Left lung (tissue), 4 donors: ENCODE measurements at regions not wholly inside any gene's neighbourhood (a gene's known extent, or its start where the extent isn't known, plus 50 kb on each side); places are given as distances from the start of the nearest gene placed in this dataset.
A peak's percentile ranks its signal among the peaks of the same experiment; 100 is the strongest.

ENCODE experiments used
- ATAC-seq: fragments of 200-7000 bp; cut with Tn5 transposase; one replicate; pipeline ENCODE4 v1.9.1; 2020; ENCODE audit warnings: moderate library complexity
- DNase-seq, 4 donors: peaks; one replicate each; pipeline ENCODE4 v3.0.0-alpha.2; 2013 to 2020
- H3K27ac ChIP-seq, 2 donors: fragments of 200-600 bp; sonication (generic) in 1 of 2; one replicate each; pipeline versions ENCODE4 v1.5.0 to v1.8.0; 2020 to 2021
- H3K27me3 ChIP-seq, 2 donors: fragments of 200-600 bp; sonication (generic) in 1 of 2; one replicate each; pipeline versions ENCODE4 v1.5.0 to v1.8.0; 2020 to 2021
- H3K36me3 ChIP-seq, 2 donors: fragments of 200-600 bp; sonication (generic) in 1 of 2; one replicate each; pipeline versions ENCODE4 v1.5.0 to v1.8.0; 2020 to 2021
- H3K4me1 ChIP-seq, 2 donors: fragments of 200-600 bp; one replicate each; pipeline ENCODE4 v1.8.0; 2021
- H3K4me3 ChIP-seq, 2 donors: fragments of 200-600 bp; sonication (generic) in 1 of 2; one replicate each; pipeline versions ENCODE4 v1.5.0 to v1.8.0; 2020 to 2021; ENCODE audit warnings: mild to moderate bottlenecking in 1 of 2
- H3K9me3 ChIP-seq, 2 donors: fragments of 200-600 bp; sonication (generic) in 1 of 2; one replicate each; pipeline versions ENCODE4 v1.5.0 to v1.8.0; 2020 to 2021
- intact Hi-C, 2 donors: fragments of 100-400 bp; cut with DNase I; formaldehyde crosslinking; loops; one replicate each; pipeline versions ENCODE4 v1.11.2 to v1.14.2; 2022
- TF ChIP-seq, protein P1 (sequence below), 2 donors: fragments of 200-600 bp; sonication (generic) in 1 of 2; IDR thresholded peaks; one replicate each; pipeline versions ENCODE4 v1.5.0 to v1.8.0; 2021; ENCODE audit warnings: antibody characterized with exemption in 2 of 2
- donor health status: DM: no; HTN: yes; CAD: no.
- donor health status: DM: no; HTN: no; CAD: no.

DNA sequence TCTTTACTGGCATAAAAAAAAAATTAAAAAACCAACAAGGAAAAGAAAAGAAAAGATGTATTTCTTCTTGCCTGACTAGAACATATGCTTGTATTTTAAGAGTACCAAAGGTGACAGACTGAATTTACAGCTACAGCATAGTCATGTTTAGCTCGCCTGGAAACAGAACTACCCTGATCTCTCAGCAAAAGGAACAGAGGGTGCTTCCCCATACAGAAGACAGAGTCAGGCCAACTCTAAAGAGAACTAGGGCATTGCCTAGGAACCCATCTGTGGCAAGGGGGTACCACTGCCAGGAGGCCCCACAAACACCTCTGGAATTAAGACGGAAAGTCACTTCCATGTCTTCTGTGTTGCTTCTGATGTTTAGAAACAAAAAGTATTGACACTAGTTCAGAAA lies 252.1 kb upstream of the STARD13 start:
- peaks cover 7 to 20% of the 10 kb centered on the region in 2 donors for H3K4me1 ChIP-seq
- intact Hi-C loops = no loop called here
- H3K36me3 ChIP-seq = no peaks in the 10 kb centered on the region
- no peaks in the 10 kb centered on the region for H3K9me3 ChIP-seq
- no peak overlapping the region for H3K4me3 ChIP-seq
- TF ChIP-seq, protein P1, sequence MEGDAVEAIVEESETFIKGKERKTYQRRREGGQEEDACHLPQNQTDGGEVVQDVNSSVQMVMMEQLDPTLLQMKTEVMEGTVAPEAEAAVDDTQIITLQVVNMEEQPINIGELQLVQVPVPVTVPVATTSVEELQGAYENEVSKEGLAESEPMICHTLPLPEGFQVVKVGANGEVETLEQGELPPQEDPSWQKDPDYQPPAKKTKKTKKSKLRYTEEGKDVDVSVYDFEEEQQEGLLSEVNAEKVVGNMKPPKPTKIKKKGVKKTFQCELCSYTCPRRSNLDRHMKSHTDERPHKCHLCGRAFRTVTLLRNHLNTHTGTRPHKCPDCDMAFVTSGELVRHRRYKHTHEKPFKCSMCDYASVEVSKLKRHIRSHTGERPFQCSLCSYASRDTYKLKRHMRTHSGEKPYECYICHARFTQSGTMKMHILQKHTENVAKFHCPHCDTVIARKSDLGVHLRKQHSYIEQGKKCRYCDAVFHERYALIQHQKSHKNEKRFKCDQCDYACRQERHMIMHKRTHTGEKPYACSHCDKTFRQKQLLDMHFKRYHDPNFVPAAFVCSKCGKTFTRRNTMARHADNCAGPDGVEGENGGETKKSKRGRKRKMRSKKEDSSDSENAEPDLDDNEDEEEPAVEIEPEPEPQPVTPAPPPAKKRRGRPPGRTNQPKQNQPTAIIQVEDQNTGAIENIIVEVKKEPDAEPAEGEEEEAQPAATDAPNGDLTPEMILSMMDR (IDR thresholded peaks at IDR 0.05) = no peak
- ATAC-seq (no peak), DNase-seq (no peak)
- no peaks in the 10 kb centered on the region for H3K27me3 ChIP-seq
- no peak overlapping the region for H3K27ac ChIP-seq

DNA sequence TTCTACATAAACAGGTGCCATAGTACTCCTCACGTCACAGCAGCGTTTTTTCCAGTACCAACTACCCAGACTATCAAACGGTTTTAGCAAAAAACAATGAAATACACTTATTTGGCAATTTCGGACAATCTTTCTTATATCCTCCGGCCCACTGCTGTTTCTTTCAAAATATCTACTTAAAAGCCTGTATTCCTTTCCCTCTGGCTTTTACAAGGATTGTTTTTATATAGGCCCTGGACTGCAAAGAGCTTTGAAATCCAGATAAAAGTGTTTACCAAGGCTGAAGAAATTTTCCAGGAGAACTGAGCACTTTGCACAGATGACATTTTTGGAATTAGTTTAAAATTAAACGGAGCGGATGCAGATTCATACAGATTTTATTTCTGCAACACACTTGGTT lies 255.9 kb upstream of the STARD13 start:
- H3K27me3 ChIP-seq = no peaks in the 10 kb centered on the region
- peak overlapping the region; percentile 27 to 46 for H3K4me3 ChIP-seq
- TF ChIP-seq, protein P1 (IDR thresholded peaks at IDR 0.05) = no peak
- DNase-seq (no peak), ATAC-seq (no peak)
- H3K9me3 ChIP-seq = no peaks in the 10 kb centered on the region
- H3K36me3 ChIP-seq = no peaks in the 10 kb centered on the region
- H3K4me1 ChIP-seq = peaks cover 19 to 35% of the 10 kb centered on the region in 2 donors
- peak overlapping the region; percentile 99 for H3K27ac ChIP-seq
- intact Hi-C loops = no loop called here

DNA sequence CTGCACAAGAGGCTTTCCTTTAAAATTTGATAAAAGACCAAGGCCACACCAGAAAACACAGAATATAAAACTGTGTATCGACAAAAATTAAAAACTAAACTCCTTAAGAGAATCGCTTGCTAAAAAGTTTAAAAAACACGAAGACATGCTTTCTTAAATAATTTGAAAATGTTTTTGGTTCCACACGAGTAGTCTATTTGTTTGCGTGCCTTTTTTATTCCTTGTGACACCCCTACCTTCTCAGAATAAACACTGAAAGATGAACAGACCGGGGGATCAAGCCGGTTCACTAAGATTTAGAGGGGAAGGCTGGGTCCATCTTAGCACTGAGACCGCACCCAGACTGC lies 256.4 kb upstream of the STARD13 start:
- ATAC-seq (no peak), DNase-seq (no peak)
- TF ChIP-seq, protein P1 (IDR thresholded peaks at IDR 0.05) = no peak
- Histone ChIP-seq H3K36me3 (no peaks in the 10 kb centered on the region), H3K9me3 (no peaks in the 10 kb centered on the region), H3K27ac (peak overlapping the region; percentile 99), H3K4me1 (peaks cover 19 to 35% of the 10 kb centered on the region in 2 donors), H3K4me3 (peak overlapping the region; percentile 27 to 46), H3K27me3 (no peaks in the 10 kb centered on the region)
- intact Hi-C loops = no loop called here

DNA sequence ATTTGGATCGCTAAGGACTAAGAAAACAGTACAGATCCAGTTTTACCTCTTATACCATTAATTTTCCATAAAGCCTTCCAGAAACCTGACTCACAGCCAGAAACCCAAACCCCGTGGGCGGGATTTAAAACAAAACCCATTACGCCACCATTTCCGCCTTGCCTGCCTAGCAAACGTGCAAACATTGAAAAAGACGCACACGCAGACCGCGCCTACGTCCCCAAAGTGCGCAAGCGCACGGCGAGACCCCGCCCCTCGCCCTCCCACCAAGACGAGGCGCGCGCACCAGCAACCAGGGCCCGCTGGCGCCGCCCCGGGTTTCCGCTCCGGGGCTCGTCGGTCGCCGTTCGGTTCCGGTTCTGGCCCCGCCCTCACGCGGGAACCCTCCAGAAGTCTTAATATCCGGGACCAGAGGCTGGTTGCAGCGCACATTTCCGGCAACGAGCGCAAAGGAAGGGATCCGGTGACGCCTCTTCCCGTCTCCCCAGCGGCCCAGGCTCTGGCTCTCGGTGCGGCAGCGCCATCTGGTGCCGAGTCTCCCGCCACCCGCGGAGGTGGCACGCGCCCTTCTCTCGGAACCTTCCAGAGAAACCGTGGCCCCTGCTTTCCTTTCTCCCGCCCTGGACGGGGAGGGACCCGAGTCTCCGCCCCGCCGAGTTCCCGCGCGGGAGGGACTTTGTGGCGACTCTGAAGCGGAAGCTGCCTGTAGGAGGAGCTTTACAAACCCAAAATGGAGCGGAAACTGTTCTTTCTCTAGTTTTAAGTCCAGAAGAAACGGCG lies 256.9 kb upstream of the STARD13 start:
- TF ChIP-seq, protein P1 (IDR thresholded peaks at IDR 0.05) = peak; percentile 82 to 84
- H3K27ac ChIP-seq = peak overlapping the region; percentile 99
- no peaks in the 10 kb centered on the region for H3K27me3 ChIP-seq
- peak overlapping the region; percentile 34 to 46 for H3K4me3 ChIP-seq
- ATAC-seq = peak; percentile 94
- intact Hi-C loops = no loop called here
- DNase-seq = peak; percentile 98 to 100 (median 98)
- no peaks in the 10 kb centered on the region for H3K36me3 ChIP-seq
- no peaks in the 10 kb centered on the region for H3K9me3 ChIP-seq
- peaks cover 19 to 32% of the 10 kb centered on the region in 2 donors for H3K4me1 ChIP-seq

DNA sequence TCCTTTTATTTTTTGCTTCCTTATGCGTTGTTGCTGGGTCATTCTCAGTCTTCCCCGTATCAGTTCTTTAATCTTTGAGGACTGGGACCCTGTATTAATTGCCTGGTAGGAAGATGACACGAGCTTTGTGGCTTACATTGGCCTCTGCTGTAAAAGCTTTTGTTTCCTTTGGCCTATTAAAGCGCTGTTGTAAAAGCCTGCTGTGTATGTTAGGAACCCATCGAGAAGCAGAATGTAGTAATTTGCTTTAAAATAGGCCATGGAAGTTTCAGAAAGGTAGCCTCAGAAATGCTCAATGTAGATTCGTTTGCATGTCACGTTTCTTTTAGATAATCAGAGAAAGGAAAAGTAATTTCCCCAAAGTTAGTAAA lies 257.5 kb upstream of the STARD13 start:
- intact Hi-C loops = no loop called here
- TF ChIP-seq, protein P1 (IDR thresholded peaks at IDR 0.05) = no peak
- Histone ChIP-seq H3K36me3 (no peaks in the 10 kb centered on the region), H3K27ac (peak overlapping the region; percentile 99), H3K27me3 (no peaks in the 10 kb centered on the region), H3K4me1 (peaks cover 19 to 32% of the 10 kb centered on the region in 2 donors), H3K4me3 (peak overlapping the region; percentile 34 to 46), H3K9me3 (no peaks in the 10 kb centered on the region)
- DNase-seq (no peak), ATAC-seq (peak; percentile 3)
